Embryonic facial prominence (tissue), 1 donor: ENCODE measurements at regions not wholly inside any gene's neighbourhood (a gene's known extent, or its start where the extent isn't known, plus 50 kb on each side); places are given as distances from the start of the nearest gene placed in this dataset.
"Not testable (repeated sequence)": the region's sequence is repeated elsewhere in the genome, so short reads cannot be mapped to it uniquely, and the experiment has no call there.

Source experiments
- DNase-seq: peaks from one replicate; pipeline ENCODE4 v3.0.0-alpha.2; 2016; ENCODE audit errors: extremely low spot score

DNA sequence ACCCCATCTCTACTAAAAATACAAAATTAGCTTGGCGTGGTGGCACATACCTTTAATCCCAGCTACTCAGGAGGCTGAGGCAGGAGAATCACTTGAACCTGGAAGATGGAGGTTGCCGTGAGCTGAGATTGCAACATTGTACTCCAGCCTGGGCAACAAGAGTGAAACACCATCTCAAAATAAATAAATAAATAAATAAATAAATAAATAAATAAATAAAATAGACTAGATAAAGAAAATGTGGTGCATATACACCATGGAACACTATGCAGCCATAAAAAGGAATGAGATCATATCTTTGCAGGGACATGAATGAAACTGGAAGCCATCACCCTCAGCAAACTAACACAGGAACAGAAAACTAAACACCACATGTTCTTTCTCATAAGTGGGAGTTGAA, 110.4 kb downstream of the YIPF5 start:
- DNase-seq, result not testable (repeated sequence)

DNA sequence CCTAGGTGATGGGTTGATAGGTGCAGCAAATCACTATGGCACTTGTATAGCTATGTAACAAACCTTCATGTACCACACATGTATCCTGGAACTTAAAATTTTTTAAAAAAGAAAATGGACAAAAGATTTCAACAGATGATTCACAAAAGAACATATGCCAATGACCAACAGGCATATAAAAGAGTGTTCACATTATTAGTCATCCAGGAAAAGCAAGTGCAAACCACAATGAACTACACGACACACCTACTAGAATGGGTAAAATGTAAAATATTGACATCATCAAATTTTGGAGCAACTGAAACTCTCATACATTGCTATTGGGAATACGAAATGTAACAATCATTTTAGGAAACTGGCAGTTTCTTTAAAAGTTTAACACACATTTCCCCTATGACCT, 109.9 kb downstream of the YIPF5 start:
- no peak for DNase-seq

DNA sequence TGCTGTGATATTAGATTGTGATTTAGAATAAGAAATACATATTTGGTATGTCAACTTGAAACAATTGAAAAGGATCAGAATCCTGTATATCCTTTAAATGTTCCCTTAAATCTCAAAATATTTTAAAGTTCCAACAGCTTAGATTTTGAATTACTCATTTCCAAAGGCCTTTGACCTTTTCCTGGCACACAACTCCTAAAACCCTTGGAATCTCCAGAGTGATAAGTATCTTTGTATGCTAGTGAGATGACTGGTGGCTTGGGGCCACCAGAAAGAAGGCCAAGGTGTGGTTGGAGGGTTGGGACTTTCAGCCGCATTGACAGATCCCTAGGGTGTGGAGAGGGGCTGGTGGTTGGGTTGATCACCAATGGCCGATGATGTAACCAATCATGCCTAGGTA, 104.7 kb downstream of the YIPF5 start:
- no peak for DNase-seq

DNA sequence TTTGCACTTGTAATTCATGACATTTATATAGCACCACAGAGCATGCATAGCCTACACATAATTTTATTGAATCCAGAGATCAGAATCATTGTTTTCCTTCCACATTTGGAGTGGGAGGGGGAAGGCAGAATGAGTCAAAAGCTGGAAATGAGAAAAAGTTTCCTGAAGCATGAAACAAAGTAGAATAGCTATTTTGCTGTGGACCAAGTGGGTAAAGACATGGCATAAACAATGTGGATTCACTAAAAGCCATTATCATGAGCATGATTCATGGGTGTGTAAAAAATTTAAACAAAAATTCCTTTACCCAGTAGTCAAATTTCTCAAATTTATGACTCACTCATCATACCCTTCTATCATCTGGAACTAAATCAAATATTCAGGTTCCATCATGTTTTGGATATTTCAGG, 97.9 kb downstream of the YIPF5 start:
- DNase-seq, result no peak

DNA sequence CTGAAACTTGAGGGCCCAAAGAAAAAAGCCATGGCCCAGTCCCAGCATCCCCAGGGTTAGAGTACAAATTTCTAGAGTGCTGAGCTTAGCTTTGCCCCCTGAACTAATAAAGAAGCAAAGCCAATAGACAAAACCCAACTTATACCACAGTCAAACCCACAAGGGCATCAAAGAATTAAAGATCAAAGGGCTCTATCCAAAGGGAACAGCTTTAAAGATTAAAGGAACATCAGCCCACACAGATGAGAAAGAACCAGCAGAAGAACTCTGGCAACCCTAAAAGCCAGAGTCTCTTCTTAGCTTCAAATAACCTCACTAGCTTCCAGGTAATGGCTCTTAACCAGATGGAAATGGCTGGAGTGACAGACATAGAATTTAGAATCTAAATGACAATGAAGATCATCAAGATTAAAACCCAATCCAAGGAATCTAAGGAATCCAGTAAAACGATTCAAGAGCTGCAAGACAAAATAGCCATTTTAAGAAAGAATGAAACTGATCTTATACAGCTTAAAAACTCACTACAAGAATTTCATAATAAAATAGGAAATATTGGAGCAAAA, 93.9 kb downstream of the YIPF5 start:
- DNase-seq, result no peak

DNA sequence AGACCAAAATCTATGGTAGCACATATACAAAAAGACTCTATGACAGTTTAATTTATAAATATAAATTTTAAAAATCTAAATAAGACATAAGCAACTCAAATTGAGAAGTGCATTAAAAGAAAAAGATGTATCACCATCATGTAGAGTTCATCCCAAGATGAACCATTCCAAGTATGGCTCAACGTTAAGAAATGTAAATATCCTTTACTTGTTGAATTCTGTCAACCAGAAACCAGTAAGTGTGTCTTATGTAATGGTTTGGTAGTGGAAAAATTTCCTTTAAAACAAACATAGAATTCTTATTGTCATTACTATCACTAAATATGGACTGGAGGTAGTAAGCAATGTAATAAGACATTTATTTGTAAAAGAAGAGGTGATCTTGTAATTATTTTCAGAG, 87.3 kb downstream of the YIPF5 start:
- no peak for DNase-seq

DNA sequence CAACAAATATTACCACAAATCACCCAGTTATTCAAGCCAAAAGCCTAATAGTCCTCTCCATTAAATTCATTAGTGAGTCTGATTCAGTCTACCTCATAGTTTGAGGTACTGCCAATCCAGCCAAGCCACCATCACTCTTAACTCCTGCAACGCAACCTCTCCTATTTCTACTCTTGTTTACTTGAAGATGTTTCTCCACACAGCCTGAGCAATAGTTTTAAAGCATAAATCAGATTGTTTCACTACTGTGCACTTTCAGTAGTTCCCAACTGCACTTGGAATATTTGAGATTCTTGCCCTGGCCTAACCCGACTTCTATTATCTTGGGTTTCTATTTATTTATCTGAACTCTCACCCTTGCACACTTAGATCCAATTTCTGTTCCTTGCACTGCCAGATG, 85.5 kb downstream of the YIPF5 start:
- DNase-seq, result no peak

DNA sequence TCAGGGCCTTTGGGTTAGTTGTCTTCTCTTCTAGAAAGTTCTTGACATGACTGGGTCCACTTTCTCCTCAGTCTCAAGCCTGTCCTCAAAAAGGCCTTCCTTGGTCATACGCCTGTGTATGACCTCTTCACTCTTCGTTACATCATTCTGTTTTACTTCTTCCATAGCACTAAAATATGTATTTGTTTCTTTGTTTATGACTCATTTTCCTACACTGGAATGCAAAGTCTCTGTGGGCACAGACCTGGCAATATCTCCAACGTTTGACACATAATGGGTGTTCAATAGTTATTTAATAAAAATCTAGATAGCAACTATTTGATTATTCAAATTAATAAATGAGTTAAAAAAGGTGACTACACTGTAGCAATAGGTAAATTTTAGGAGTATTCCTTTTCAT, 85.1 kb downstream of the YIPF5 start:
- no peak for DNase-seq

DNA sequence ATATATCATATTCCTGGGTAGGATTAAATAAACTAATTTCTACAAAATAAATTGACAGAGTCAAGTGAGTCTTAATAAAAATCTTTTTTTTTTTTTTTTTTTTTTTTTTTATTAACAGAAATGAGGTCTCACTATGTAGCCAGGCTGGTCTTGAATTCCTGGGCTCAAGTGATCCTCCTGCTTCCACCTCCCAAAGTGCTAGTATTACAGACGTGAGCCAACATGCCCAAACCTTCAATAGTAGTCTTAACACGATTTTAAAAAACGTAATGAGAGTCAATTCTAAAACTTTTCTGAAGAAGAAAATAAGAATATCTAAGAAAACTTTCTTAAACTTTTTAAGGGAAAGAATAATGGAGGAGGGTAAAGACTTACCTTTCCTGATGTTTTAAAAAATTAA, 84.2 kb downstream of the YIPF5 start:
- DNase-seq, result no peak

DNA sequence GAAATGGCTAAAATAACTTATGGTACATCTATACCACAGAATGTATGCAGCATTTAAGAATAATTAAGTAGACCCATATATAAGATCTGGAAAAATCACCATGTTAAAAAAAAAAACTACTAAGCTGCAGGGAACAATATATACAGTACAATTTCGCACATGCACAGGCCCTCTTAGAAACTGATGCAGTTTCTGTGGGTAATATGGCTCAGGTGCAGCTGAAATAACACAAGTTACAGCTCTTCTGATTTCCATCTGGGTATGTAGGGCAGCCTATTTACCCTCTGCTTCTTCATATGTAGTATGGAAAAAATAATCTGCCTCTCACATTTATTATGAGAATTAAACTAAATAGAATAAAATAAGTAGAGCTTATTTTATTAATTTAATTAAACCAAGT, 82.9 kb downstream of the YIPF5 start:
- DNase-seq, result no peak

DNA sequence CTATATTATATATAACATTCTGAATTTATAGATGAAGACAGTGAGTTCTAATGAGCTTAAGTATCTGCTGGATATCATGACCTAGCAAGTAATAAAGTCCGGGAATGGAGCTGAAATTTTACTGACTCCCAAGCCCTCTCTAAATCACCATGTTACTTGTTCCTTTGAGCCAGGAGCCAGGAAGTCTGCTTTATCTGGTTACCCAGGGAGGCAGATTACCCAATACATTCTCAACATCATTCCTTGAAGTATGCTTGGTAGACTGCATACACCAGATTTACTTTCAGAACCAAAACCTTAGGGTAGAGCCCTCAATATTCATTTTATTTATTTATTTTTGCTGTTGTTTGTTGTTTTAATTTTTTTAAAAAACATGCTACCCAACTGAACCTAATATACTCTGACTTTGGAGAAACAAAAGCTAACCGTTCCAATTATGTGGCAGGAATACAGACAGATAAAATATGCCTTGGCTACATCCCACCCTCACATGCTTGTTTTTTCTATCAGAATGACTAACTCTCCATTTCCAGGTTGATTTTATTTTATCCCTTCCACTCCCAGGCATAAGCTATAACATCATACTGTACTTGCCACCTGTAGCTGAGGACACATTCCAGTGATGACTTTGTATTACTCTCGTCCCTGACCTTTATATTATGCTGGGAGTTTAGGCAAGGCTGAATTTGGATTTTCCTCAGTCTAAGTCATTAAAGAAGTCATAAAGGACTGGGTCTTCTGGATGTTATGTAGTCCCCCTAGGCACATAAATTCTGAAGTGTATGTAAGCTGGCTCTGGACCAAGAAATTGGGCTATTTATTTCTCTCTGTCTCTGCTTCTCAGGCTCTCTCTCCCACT, 82.0 kb downstream of the YIPF5 start:
- DNase-seq, result no peak

DNA sequence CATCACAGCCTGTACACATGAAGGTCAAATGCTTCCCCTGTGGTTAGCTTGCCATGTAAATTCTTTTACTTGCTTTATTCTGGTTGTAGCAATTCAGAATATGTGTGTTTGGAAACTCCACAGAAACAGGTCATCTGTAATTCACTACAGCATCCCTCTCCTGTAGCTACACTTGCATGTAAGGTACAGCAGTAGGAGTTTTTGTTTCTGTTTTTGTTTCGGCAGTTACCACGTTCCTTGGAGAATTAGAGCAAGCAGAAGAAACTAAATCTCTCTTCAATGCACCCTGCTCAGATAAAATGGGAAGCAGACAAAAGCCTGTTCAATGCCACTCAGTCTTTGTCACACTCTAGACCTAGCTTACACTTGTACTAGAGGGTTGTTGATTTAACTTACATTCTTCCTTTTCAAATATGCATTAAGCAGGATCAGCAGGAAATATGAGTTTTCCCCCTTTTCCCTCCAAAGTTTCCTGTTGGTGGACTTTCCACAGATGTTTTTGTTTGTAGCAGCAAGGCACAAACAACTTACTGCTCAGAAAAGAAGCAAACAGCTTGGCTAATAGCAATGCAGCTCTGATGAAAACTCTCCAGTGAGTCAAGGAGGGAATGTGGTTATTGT, 80.9 kb downstream of the YIPF5 start:
- peak; percentile 32 for DNase-seq

DNA sequence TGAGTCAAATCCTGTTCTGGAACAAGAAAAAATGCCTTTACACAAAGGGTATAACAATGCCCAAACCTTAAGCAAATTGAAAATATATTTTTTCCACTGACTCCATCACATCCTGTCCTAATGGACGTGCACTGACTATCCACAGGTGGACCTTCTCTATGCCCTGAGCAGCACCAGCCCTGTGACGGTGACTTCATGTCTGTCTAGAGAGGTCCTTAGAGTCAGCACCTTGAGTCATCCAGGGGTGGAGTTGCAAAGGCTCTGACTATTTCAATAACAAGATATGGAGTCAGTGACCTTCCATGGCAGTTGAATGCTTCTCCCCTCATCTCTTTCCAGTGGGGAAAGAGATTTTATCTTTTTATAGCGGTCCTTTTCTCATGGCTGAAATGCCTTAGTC, 78.0 kb downstream of the YIPF5 start:
- no peak for DNase-seq

DNA sequence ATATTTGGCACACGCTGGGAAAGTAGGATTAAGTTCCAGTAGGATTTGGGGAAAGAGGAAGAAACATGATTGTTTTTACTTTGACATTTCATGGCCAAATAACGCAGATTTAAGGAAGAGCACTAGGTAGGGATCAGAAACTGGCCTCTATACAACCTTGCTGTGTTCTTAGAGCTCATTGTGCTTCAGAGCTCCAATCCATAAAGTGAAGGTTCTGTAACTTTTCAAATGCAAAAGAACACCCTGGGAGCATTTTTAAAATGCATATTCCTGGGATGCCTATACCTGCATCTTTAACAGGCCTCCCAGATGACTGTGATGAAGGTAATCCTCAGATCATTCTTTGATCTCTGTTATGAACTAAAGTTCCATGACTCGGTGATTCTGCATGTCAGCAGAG, 77.1 kb downstream of the YIPF5 start:
- no peak for DNase-seq

DNA sequence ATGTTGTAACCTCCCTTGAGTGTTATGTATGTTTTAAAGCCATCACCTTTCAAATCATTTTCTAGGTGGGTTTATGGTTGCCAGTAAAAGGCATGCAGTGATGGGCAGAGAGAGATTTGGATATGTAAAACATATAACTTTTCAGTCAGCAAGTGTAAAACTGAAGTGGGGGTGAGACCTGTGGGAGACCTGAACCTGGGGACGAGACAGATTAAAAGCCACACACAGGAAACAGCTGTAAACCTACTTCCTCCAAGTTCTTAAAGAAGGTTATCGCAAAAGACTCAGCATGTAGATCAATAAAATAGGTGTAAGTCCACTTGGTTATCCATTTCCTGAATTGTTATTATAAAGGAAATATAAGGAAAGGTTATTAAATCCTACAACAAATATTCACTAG, 76.6 kb downstream of the YIPF5 start:
- DNase-seq, result no peak

DNA sequence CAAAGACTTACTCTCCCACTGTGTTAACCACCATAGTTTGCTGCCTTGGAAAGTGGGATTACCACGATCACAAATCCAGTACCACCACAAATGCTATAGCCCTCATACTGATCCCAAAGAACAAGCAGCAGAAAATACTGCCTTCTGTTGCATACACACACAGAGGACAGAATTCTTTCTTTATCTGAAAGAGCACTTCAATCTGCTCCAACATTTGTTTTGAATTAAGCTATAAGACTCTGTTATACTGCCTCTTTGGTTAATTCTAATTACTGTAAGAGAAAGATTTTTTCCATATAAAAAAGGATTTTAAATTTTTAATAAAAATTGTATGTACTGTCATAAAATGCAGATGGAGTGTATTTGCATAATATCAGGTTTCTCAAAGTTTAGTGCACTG, 69.8 kb downstream of the YIPF5 start:
- no peak for DNase-seq

DNA sequence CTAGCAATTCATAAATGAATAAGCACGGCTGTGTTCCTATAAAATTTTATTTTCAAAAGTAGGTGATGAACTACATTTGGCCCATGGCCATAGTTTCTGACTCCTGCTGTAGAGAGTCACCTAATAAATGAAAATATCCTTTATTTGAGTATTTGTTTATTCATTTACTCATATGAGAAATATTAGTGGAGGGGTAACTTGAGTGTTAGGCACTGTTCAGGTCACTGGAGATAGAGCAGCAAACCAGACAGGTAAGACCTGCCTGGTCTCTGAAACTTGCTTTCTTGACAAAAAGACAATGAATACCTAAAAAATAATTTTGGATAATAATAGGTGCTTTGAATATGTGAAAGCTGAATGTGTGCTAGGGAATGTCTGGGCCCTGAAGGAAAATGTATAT, 68.8 kb downstream of the YIPF5 start:
- DNase-seq, result no peak

DNA sequence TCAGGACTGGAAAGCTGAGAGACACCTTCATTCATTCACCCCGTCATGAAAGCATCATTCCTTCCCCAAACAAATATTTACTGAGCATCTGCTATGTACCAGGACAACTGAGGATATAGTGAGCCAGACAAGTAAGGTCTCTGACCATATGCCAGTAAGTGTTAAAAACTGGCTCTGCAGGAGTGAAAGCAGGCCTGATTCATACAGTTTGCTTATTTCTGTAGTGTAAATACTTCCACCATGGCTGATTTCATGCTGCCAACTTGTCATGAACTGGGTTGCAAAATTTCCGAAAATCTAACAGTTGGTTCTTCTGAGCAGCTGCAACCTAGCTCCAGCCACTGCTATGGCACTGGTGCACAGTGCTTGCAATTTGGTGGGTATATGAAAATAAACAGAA, 68.1 kb downstream of the YIPF5 start:
- DNase-seq, result no peak

DNA sequence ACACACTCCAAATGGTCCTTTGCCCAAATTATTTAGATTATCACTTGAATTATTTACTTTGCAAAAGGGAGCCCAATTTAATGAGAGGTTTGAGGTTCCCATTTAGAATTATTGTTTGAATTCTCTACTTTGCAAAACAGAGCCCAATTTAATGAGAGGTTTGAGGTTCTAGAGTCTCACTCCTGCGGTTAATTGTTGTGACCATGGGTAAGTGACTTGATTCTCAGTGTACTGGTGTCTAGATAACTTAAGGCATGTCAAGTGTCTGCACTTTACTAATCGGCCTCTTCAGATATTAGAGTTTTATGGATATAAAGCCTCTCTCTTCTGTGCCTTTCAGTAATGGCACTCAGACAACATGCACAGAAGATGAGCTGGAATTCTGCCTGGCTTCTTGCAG, 67.5 kb downstream of the YIPF5 start:
- no peak for DNase-seq

DNA sequence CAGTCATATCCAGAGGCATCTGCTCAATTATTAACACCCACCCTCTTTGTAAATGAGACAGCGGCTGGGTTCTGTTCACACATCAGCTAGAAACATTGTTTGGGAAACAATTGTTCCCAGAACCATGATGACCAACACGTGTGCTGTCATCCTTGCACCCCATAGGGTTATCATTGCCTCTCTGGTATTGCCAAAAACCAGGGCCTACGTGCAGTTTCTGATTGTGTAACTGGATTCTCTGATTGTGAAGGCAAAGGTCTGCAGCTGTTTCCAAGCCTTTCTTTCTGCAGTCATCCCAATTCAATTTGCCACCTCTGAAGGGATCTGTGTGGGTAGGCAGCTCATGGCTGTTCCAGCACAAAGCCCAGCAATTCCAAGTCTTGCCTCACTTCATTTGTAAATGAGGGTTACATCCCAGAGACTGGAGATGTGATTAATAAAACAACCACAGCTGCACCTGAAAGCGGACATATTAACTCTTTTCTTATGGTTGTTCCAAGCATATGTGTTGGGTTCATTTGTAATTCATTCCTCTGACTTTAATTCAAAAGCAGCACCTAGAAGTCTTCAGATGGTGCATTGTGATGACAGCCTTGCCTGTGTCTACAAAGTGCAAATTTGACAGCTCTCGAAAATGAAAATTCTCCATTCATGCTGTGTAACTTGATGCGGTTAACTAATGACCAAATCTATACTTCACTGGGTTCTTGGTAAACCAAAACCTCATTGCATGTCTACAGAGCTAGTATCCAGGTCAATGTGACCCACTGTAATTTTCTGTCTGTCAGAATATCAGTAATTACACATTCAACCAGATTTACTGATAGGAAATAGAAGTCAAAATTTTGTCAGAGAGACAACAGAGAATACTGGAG, 66.6 kb downstream of the YIPF5 start:
- no peak for DNase-seq

DNA sequence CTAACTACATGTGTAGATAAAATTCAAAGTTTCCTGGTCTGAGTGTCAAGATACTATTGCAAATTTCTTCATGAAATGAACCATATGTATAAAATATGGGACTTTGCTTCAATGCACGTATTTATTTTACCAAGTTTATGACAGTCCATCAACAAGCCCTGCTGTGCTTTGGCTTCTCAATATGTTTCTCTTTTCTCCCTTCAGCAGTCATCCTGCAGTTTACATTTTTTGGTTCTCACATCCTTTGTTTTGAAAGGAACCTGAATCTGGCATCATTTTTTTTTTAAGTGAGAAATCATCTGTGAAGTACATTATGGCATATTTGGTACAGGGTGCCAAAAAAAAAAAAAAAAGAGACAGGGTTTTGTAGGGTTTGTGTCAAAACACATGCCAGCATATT, 65.1 kb downstream of the YIPF5 start:
- no peak for DNase-seq

DNA sequence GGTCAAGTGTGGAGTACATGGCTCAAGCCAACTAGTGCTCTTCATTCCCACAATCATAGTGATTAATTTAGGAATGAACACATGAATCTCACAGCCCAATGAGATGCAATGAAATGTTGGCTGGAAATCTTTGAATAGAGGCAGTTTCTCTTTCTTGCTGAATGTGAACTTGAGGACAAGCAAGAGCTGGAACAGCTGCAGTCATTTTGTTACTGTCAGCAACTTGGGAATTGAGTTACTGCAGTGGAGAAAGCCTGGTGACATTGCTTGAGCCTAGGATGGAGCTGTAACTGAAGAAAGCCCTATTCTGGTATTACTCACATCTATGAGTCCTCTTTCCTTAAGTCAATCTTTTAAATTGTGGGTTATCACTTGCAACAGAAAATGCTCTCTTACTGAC, 62.3 kb downstream of the YIPF5 start:
- no peak for DNase-seq
